ENCODE measurements at regions not wholly inside any gene's neighbourhood (a gene's known extent, or its start where the extent isn't known, plus 50 kb on each side); places are given as distances from the start of the nearest gene placed in this dataset.

GRCh38 chr6:170052991-170053821 is 237.7 kb downstream of the DLL1 start:
- Histone ChIP-seq H3K18ac (ENCODE audit: low read depth in 1 of 2, low read length in 2 of 2) (no peak overlapping the region), H3K4me1 (ENCODE audit: control insufficient read depth, insufficient read depth, low read depth, low read length) (no peaks in the 10 kb centered on the region), H3K9me3 (ENCODE audit: control insufficient read depth, low read length) (no peaks in the 10 kb centered on the region), H4K8ac (ENCODE audit: low read length) (no peak overlapping the region), H3K27ac (ENCODE audit: low read length, poor library complexity, severe bottlenecking) (no peak overlapping the region), H3K9ac (ENCODE audit: low read length) (no peak overlapping the region), H3K14ac (ENCODE audit: low read length in 2 of 2) (no peak overlapping the region), H2BK120ac (ENCODE audit: low read depth, low read length) (no peak overlapping the region), H3K36me3 (ENCODE audit: control insufficient read depth in 1 of 2, insufficient read depth in 2 of 2, low read depth in 1 of 2, low read length in 2 of 2) (no peaks in the 10 kb centered on the region), H2BK15ac (ENCODE audit: low read depth, poor library complexity, severe bottlenecking) (no peak overlapping the region), H3K4me3 (ENCODE audit: insufficient read depth in 1 of 2, low read depth in 1 of 2, low read length in 2 of 2) (no peak overlapping the region), H2AFZ (ENCODE audit: low read depth, low read length) (no peak overlapping the region), H4K91ac (ENCODE audit: low read length) (no peak overlapping the region), H3K79me1 (replicated peaks; ENCODE audit: low read length, poor library complexity, severe bottlenecking) (no peaks in the 10 kb centered on the region), H3K4ac (ENCODE audit: low read depth in 1 of 2, low read length in 2 of 2) (no peak overlapping the region), H3K23ac (ENCODE audit: low read length in 2 of 2) (no peak overlapping the region), H2AK5ac (ENCODE audit: low read length, severe bottlenecking) (no peak overlapping the region), H3K4me2 (ENCODE audit: low read length, poor library complexity, severe bottlenecking) (no peak overlapping the region), H2BK5ac (ENCODE audit: low read depth, low read length, poor library complexity, severe bottlenecking) (no peak overlapping the region), H3K27me3 (ENCODE audit: control insufficient read depth in 1 of 2, insufficient read depth in 1 of 2, low read length in 2 of 2) (peaks cover 0 to 8% of the 10 kb centered on the region in 2 experiments), H2BK12ac (ENCODE audit: low read length in 2 of 2) (no peak overlapping the region)
- 87% methylated on average over 25 of the region's 27 CpGs for WGBS
- DNase-seq = no peak

- H3K14ac ChIP-seq (ENCODE audit: low read length in 2 of 2) = no peak overlapping the region
- H2BK15ac ChIP-seq (ENCODE audit: low read depth, poor library complexity, severe bottlenecking) = no peak overlapping the region
- H4K8ac ChIP-seq (ENCODE audit: low read length) = no peak overlapping the region
- H3K36me3 ChIP-seq (ENCODE audit: control insufficient read depth in 1 of 2, insufficient read depth in 2 of 2, low read depth in 1 of 2, low read length in 2 of 2) = no peaks in the 10 kb centered on the region
- no peak overlapping the region for H3K4me2 ChIP-seq (ENCODE audit: low read length, poor library complexity, severe bottlenecking)
- no peak overlapping the region for H2BK12ac ChIP-seq (ENCODE audit: low read length in 2 of 2)
- H3K9ac ChIP-seq (ENCODE audit: low read length) = no peak overlapping the region
- H3K79me1 ChIP-seq (replicated peaks; ENCODE audit: low read length, poor library complexity, severe bottlenecking) = no peaks in the 10 kb centered on the region
- no peak overlapping the region for H2AFZ ChIP-seq (ENCODE audit: low read depth, low read length)
- no peak overlapping the region for H2BK5ac ChIP-seq (ENCODE audit: low read depth, low read length, poor library complexity, severe bottlenecking)
- no peak overlapping the region for H3K27ac ChIP-seq (ENCODE audit: low read length, poor library complexity, severe bottlenecking)
- no peaks in the 10 kb centered on the region for H3K4me1 ChIP-seq (ENCODE audit: control insufficient read depth, insufficient read depth, low read depth, low read length)
- H2AK5ac ChIP-seq (ENCODE audit: low read length, severe bottlenecking) = no peak overlapping the region
- 90% methylated on average over 29 of the region's 30 CpGs for WGBS
- DNase-seq = no peak
- peak overlapping the region in 1 of 2 experiments; percentile 29 for H3K18ac ChIP-seq (ENCODE audit: low read depth in 1 of 2, low read length in 2 of 2)
- no peak overlapping the region for H3K4ac ChIP-seq (ENCODE audit: low read depth in 1 of 2, low read length in 2 of 2)
- no peaks in the 10 kb centered on the region for H3K9me3 ChIP-seq (ENCODE audit: control insufficient read depth, low read length)
- no peak overlapping the region for H3K4me3 ChIP-seq (ENCODE audit: insufficient read depth in 1 of 2, low read depth in 1 of 2, low read length in 2 of 2)
- H4K91ac ChIP-seq (ENCODE audit: low read length) = no peak overlapping the region
- H3K27me3 ChIP-seq (ENCODE audit: control insufficient read depth in 1 of 2, insufficient read depth in 1 of 2, low read length in 2 of 2) = peaks cover 0 to 14% of the 10 kb centered on the region in 2 experiments
- H2BK120ac ChIP-seq (ENCODE audit: low read depth, low read length) = no peak overlapping the region
- H3K23ac ChIP-seq (ENCODE audit: low read length in 2 of 2) = no peak overlapping the region
Observed at GRCh38 chr6:170051229-170052172, 239.4 kb downstream of the DLL1 start.

GRCh38 chr6:170050591-170051041 is 240.3 kb downstream of the DLL1 start:
- Histone ChIP-seq H3K4me3 (ENCODE audit: insufficient read depth in 1 of 2, low read depth in 1 of 2, low read length in 2 of 2) (no peak overlapping the region), H2AK5ac (ENCODE audit: low read length, severe bottlenecking) (no peak overlapping the region), H3K4me2 (ENCODE audit: low read length, poor library complexity, severe bottlenecking) (no peak overlapping the region), H3K36me3 (ENCODE audit: control insufficient read depth in 1 of 2, insufficient read depth in 2 of 2, low read depth in 1 of 2, low read length in 2 of 2) (no peaks in the 10 kb centered on the region), H4K91ac (ENCODE audit: low read length) (no peak overlapping the region), H3K79me1 (replicated peaks; ENCODE audit: low read length, poor library complexity, severe bottlenecking) (no peaks in the 10 kb centered on the region), H3K14ac (ENCODE audit: low read length in 2 of 2) (no peak overlapping the region), H2BK5ac (ENCODE audit: low read depth, low read length, poor library complexity, severe bottlenecking) (no peak overlapping the region), H3K9ac (ENCODE audit: low read length) (no peak overlapping the region), H3K4ac (ENCODE audit: low read depth in 1 of 2, low read length in 2 of 2) (no peak overlapping the region), H3K27me3 (ENCODE audit: control insufficient read depth in 1 of 2, insufficient read depth in 1 of 2, low read length in 2 of 2) (peaks cover 0 to 14% of the 10 kb centered on the region in 2 experiments), H2BK15ac (ENCODE audit: low read depth, poor library complexity, severe bottlenecking) (no peak overlapping the region), H3K23ac (ENCODE audit: low read length in 2 of 2) (no peak overlapping the region), H3K18ac (ENCODE audit: low read depth in 1 of 2, low read length in 2 of 2) (no peak overlapping the region), H3K9me3 (ENCODE audit: control insufficient read depth, low read length) (no peaks in the 10 kb centered on the region), H2AFZ (ENCODE audit: low read depth, low read length) (no peak overlapping the region), H3K27ac (ENCODE audit: low read length, poor library complexity, severe bottlenecking) (no peak overlapping the region), H4K8ac (ENCODE audit: low read length) (no peak overlapping the region), H3K4me1 (ENCODE audit: control insufficient read depth, insufficient read depth, low read depth, low read length) (no peaks in the 10 kb centered on the region), H2BK12ac (ENCODE audit: low read length in 2 of 2) (no peak overlapping the region), H2BK120ac (ENCODE audit: low read depth, low read length) (no peak overlapping the region)
- no peak for DNase-seq
- 91% methylated on average over 15 of the region's 15 CpGs for WGBS

Data from mesenchymal stem cell (in vitro differentiated cells and primary cell).